Endothelial cell of umbilical vein (primary cell): ENCODE measurements at regions not wholly inside any gene's neighbourhood (a gene's known extent, or its start where the extent isn't known, plus 50 kb on each side); places are given as distances from the start of the nearest gene placed in this dataset.

Experiments used
- BruUV-seq: library from RNA; stranded (reverse); fragments of 400-500 nt; replicated peaks from 2 replicates; lab custom pipeline; 2021; lab: Mats Ljungman, UMichigan
- CTCF ChIA-PET: fragments of 300-600, 350-600 bp; sonication (Branson Sonifier 250); formaldehyde crosslinking; loops from one replicate; lab custom pipeline; 2021; ENCODE audit warnings: antibody characterized with exemption, inconsistent platforms; lab: Charles Lee
- POLR2A ChIA-PET: fragments of 300-600, 350-600 bp; sonication (Branson Sonifier 250); formaldehyde crosslinking; loops from one replicate; lab custom pipeline; 2021; ENCODE audit warnings: antibody characterized with exemption, inconsistent platforms; lab: Charles Lee
- DNase-seq: peaks from one replicate; pipeline ENCODE4 v3.0.0-alpha.2; 2011; ENCODE audit warnings: low read depth, low spot score
- FAIRE-seq: peaks from 2 replicates; lab custom pipeline; 2011; peaks lifted over from hg19 to GRCh38; lab: Jason Lieb, UNC
- H2AFZ ChIP-seq: 2 replicates; pipeline ENCODE4 v1.6.0; 2012; ENCODE audit warnings: low read depth, low read length, control low read depth, inconsistent platforms
- H3K27ac ChIP-seq: 2 replicates; pipeline ENCODE4 v1.5.1; 2011; ENCODE audit warnings: low read depth, mild to moderate bottlenecking, control low read depth, low read length, moderate library complexity; ENCODE audit not compliant: insufficient read depth
- H3K27me3 ChIP-seq, 2 experiments: 2 replicates each; pipeline versions ENCODE4 v1.6.0 to v1.6.1; 2011; ENCODE audit warnings: low read length in 2 of 2, mixed read lengths in 1 of 2; ENCODE audit not compliant: control insufficient read depth in 2 of 2, insufficient read depth in 2 of 2
- H3K36me3 ChIP-seq, 2 experiments: 2 replicates in 1 of 2; 3 replicates in 1 of 2; pipeline ENCODE4 v1.5.1; 2011; ENCODE audit warnings: low read length in 2 of 2, mild to moderate bottlenecking in 1 of 2, moderate library complexity in 1 of 2; ENCODE audit not compliant: control insufficient read depth in 2 of 2, insufficient read depth in 2 of 2; ENCODE audit errors: extremely low read depth in 1 of 2
- H3K4me1 ChIP-seq: 3 replicates; pipeline ENCODE4 v1.5.1; 2011; ENCODE audit warnings: mild to moderate bottlenecking, low read length; ENCODE audit not compliant: control insufficient read depth, insufficient read depth; ENCODE audit errors: extremely low read depth
- H3K4me2 ChIP-seq: 2 replicates; pipeline ENCODE4 v1.6.1; 2011; ENCODE audit warnings: low read length, control low read depth, mixed read lengths; ENCODE audit not compliant: insufficient read depth
- H3K4me3 ChIP-seq, 3 experiments: fragments of 200-600 bp in 1 of 3; sonication (generic), shearing (Covaris generic) in 1 of 3; replicated peaks in 1 of 3; 2 replicates each; pipeline ENCODE4 v1.5.1; 2011 to 2016; ENCODE audit warnings: control low read depth in 3 of 3, low read length in 3 of 3, mild to moderate bottlenecking in 2 of 3, inconsistent platforms in 1 of 3, low read depth in 1 of 3, moderate library complexity in 1 of 3; ENCODE audit not compliant: insufficient read depth in 1 of 3
- H3K79me2 ChIP-seq: 2 replicates; pipeline ENCODE4 v1.6.0; 2012; ENCODE audit warnings: low read length, inconsistent platforms; ENCODE audit not compliant: control insufficient read depth, insufficient read depth
- H3K9ac ChIP-seq: replicated peaks from 2 replicates; pipeline ENCODE3; 2011; ENCODE audit warnings: low read length, control low read depth; ENCODE audit not compliant: insufficient read depth; ENCODE audit errors: extremely low read depth
- H3K9me1 ChIP-seq: replicated peaks from 3 replicates; pipeline ENCODE4 v1.6.0; 2011; ENCODE audit warnings: mild to moderate bottlenecking, low read length; ENCODE audit not compliant: control insufficient read depth, insufficient read depth; ENCODE audit errors: extremely low read depth
- H3K9me3 ChIP-seq: replicated peaks from 2 replicates; pipeline ENCODE4 v1.5.1; 2012; ENCODE audit warnings: low read length, inconsistent platforms; ENCODE audit not compliant: control insufficient read depth, insufficient read depth
- H4K20me1 ChIP-seq: replicated peaks from 2 replicates; pipeline ENCODE3; 2011; ENCODE audit warnings: mild to moderate bottlenecking, low read length; ENCODE audit not compliant: control insufficient read depth, insufficient read depth; ENCODE audit errors: extremely low read depth
- CTCF ChIP-seq, 2 donors: IDR thresholded peaks; 1 replicate in 1 of 2; 2 replicates in 1 of 2; pipeline ENCODE4 v1.5.1; 2011; ENCODE audit warnings: low read length in 2 of 2, mild to moderate bottlenecking in 2 of 2, moderate library complexity in 2 of 2, control low read depth in 1 of 2, inconsistent platforms in 1 of 2, low read depth in 1 of 2; ENCODE audit not compliant: insufficient read depth in 1 of 2; ENCODE audit errors: extremely low read depth in 1 of 2
- EZH2 ChIP-seq: IDR thresholded peaks from 2 replicates; pipeline ENCODE4 v1.6.1; 2012; ENCODE audit warnings: borderline replicate concordance, low read depth, mild to moderate bottlenecking, moderate library complexity, low read length, inconsistent platforms; ENCODE audit not compliant: severe bottlenecking
- FOS ChIP-seq: IDR thresholded peaks from 2 replicates; pipeline ENCODE4 v1.6.1; 2011; ENCODE audit warnings: mild to moderate bottlenecking, low read length, moderate library complexity, borderline replicate concordance; ENCODE audit not compliant: insufficient read depth
- GATA2 ChIP-seq: IDR thresholded peaks from 2 replicates; pipeline ENCODE4 v1.7.0; 2011; ENCODE audit warnings: low read depth, mild to moderate bottlenecking, moderate library complexity, mixed read lengths, low read length; ENCODE audit not compliant: insufficient read length, insufficient read depth
- JUN ChIP-seq: IDR thresholded peaks from 2 replicates; pipeline ENCODE4 v1.6.1; 2011; ENCODE audit warnings: borderline replicate concordance, low read depth; ENCODE audit not compliant: insufficient read length, insufficient read depth
- MYC ChIP-seq: IDR thresholded peaks from one replicate; pipeline ENCODE4 v1.6.1; 2011; ENCODE audit warnings: mild to moderate bottlenecking, low read depth, low read length
- POLR2A ChIP-seq: IDR thresholded peaks from 2 replicates; pipeline ENCODE4 v1.6.1; 2012; ENCODE audit warnings: low read depth, mild to moderate bottlenecking, control low read depth, low read length
- POLR2AphosphoS5 ChIP-seq: IDR thresholded peaks from 2 replicates; pipeline ENCODE4 v1.6.1; 2012; ENCODE audit warnings: low read depth, mild to moderate bottlenecking, control low read depth, low read length, moderate library complexity; ENCODE audit not compliant: insufficient read depth
- dilution Hi-C: fragments of 300-500 bp; cut with MboI; formaldehyde crosslinking; loops from one replicate; pipeline ENCODE4 v1.15.0; 2019; ENCODE audit warnings: low sequenced_read_pairs; ENCODE audit not compliant: extremely low pct_ligation_motif_present
- intact Hi-C: fragments of 100-400 bp; cut with micrococcal nuclease; formaldehyde crosslinking; loops from one replicate; pipeline ENCODE4 v1.10.0; 2022
- TF ChIP-seq, protein P1 (sequence below): IDR thresholded peaks from 2 replicates; pipeline ENCODE4 v1.6.1; 2011; ENCODE audit not compliant: insufficient read depth, insufficient read length

GRCh38 chr3:147701195-147701594 is 292.0 kb downstream of the ZIC1 start:
- Histone ChIP-seq H3K4me3 (no peak overlapping the region), H4K20me1 (no peaks in the 10 kb centered on the region), H3K4me2 (no peak overlapping the region), H3K36me3 (no peaks in the 10 kb centered on the region), H3K9me1 (no peaks in the 10 kb centered on the region), H3K9me3 (no peaks in the 10 kb centered on the region), H3K27ac (no peak overlapping the region), H3K27me3 (no peaks in the 10 kb centered on the region), H3K79me2 (no peaks in the 10 kb centered on the region), H2AFZ (no peak overlapping the region), H3K9ac (no peak overlapping the region), H3K4me1 (no peaks in the 10 kb centered on the region)
- intact Hi-C loops (no loop called here), dilution Hi-C loops (no loop called here)
- ChIA-PET CTCF (interaction anchor here (0.7 kb wide), 1 partner anchor 84 kb away, joined by 3 read pairs; no protein-coding TSS in a partner anchor), POLR2A (no interaction called here)
- TF ChIP-seq EZH2, result no peak
- TF ChIP-seq CTCF (IDR thresholded peaks at IDR 0.05; ENCODE audit: extremely low read depth in 1 of 2, insufficient read depth in 1 of 2, low read depth in 1 of 2, low read length in 2 of 2), result no peak
- no peak for TF ChIP-seq MYC
- no peak for TF ChIP-seq POLR2A
- TF ChIP-seq POLR2AphosphoS5, result no peak
- TF ChIP-seq JUN, result no peak
- TF ChIP-seq, protein P1, sequence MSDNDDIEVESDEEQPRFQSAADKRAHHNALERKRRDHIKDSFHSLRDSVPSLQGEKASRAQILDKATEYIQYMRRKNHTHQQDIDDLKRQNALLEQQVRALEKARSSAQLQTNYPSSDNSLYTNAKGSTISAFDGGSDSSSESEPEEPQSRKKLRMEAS, result no peak
- TF ChIP-seq FOS, result no peak
- TF ChIP-seq GATA2, result no peak
- no TSS peak for BruUV-seq
- DNase-seq (no peak), FAIRE-seq (no peak)
